HCT116 (cell line): ENCODE measurements at regions not wholly inside any gene's neighbourhood (a gene's known extent, or its start where the extent isn't known, plus 50 kb on each side); places are given as distances from the start of the nearest gene placed in this dataset.

ENCODE experiments used
- ATAC-seq: fragments of 200-7000 bp; cut with Tn5 transposase; 2 replicates; pipeline ENCODE4 v1.9.1; 2020; ENCODE audit warnings: mild to moderate bottlenecking, moderate library complexity
- BruUV-seq: library from RNA; stranded (reverse); fragments of 400-500 nt; replicated peaks from 2 replicates; lab custom pipeline; 2021; lab: Mats Ljungman, UMichigan
- CTCF ChIA-PET: fragments of 300-600 bp; sonication (Branson Sonifier 250); formaldehyde crosslinking; loops from one replicate; lab custom pipeline; 2021; ENCODE audit warnings: antibody characterized with exemption; lab: Charles Lee
- POLR2A ChIA-PET: fragments of 300-600, 350-600 bp; sonication (Branson Sonifier 250); formaldehyde crosslinking; loops from one replicate; lab custom pipeline; 2021; ENCODE audit warnings: antibody characterized with exemption; lab: Charles Lee
- RAD21 ChIA-PET, 2 experiments: fragments of 300-600 bp; sonication (Branson Sonifier 250); formaldehyde crosslinking; loops; one replicate each; lab custom pipeline; 2023; ENCODE audit warnings: low total read pairs in 2 of 2; ENCODE audit not compliant: uncharacterized antibody in 2 of 2, unreplicated experiment in 2 of 2, low non-redundant PET in 1 of 2; lab: Charles Lee
- DNase-seq: peaks from one replicate; pipeline ENCODE4 v3.0.0-alpha.2; 2010; ENCODE audit warnings: low read depth, low spot score
- H2AFZ ChIP-seq: fragments of 200-600 bp; shearing (Covaris generic), sonication (generic); 2 replicates; pipeline ENCODE4 v1.6.1; 2017; ENCODE audit warnings: low read depth, mixed run types, mixed read lengths, antibody characterized with exemption, low read length; ENCODE audit not compliant: poor library complexity, severe bottlenecking
- H3K27ac ChIP-seq: 2 replicates; pipeline ENCODE4 v1.5.1; 2012; ENCODE audit warnings: low read depth, low read length
- H3K27me3 ChIP-seq: fragments of 200-600 bp; sonication (generic); 2 replicates; pipeline ENCODE4 v1.6.1; 2016; ENCODE audit warnings: mixed run types, low read length, mixed read lengths; ENCODE audit not compliant: insufficient read depth
- H3K36me3 ChIP-seq, 2 experiments: fragments of 200-500 bp in 1 of 2; fragments of 200-600 bp in 1 of 2; sonication (Bioruptor generic) in 1 of 2; sonication (generic) in 1 of 2; 2 replicates each; pipeline versions ENCODE4 v1.5.1 to v1.6.1; 2014 to 2016; ENCODE audit warnings: low read length in 2 of 2, inconsistent platforms in 1 of 2, mixed read lengths in 1 of 2, mixed run types in 1 of 2; ENCODE audit not compliant: insufficient read depth in 2 of 2, control insufficient read depth in 1 of 2
- H3K4me1 ChIP-seq, 2 experiments: fragments of 200-600 bp in 1 of 2; sonication (generic) in 1 of 2; 2 replicates each; pipeline versions ENCODE4 v1.5.1 to v1.6.1; 2012 to 2017; ENCODE audit warnings: low read length in 2 of 2, inconsistent platforms in 1 of 2, mild to moderate bottlenecking in 1 of 2, mixed read lengths in 1 of 2, mixed run types in 1 of 2, moderate library complexity in 1 of 2; ENCODE audit not compliant: insufficient read depth in 2 of 2, control insufficient read depth in 1 of 2
- H3K4me2 ChIP-seq: fragments of 200-600 bp; sonication (generic); 2 replicates; pipeline ENCODE4 v1.6.1; 2017; ENCODE audit warnings: mixed run types, low read length, mixed read lengths
- H3K4me3 ChIP-seq, 2 experiments: fragments of 200-600 bp in 1 of 2; sonication (generic) in 1 of 2; replicated peaks in 1 of 2; 2 replicates each; pipeline ENCODE4 v1.5.1; 2011 to 2016; ENCODE audit warnings: low read length in 2 of 2, control low read depth in 1 of 2, low read depth in 1 of 2, mild to moderate bottlenecking in 1 of 2, mixed read lengths in 1 of 2, mixed run types in 1 of 2
- H3K79me2 ChIP-seq: fragments of 200-600 bp; sonication (generic); 2 replicates; pipeline ENCODE4 v1.6.1; 2017; ENCODE audit warnings: mild to moderate bottlenecking, mixed run types, low read length, moderate library complexity, mixed read lengths; ENCODE audit not compliant: insufficient read depth
- H3K9ac ChIP-seq: fragments of 200-600 bp; sonication (generic); 2 replicates; pipeline ENCODE4 v1.6.1; 2016; ENCODE audit warnings: low read length, mixed read lengths
- H3K9me2 ChIP-seq: fragments of 200-600 bp; sonication (generic), shearing (Covaris generic); 2 replicates; pipeline ENCODE4 v1.6.1; 2017; ENCODE audit warnings: mixed run types, mild to moderate bottlenecking, moderate library complexity; ENCODE audit not compliant: insufficient read depth
- H3K9me3 ChIP-seq, 2 experiments: fragments of 200-500 bp in 1 of 2; fragments of 200-600 bp in 1 of 2; sonication (Bioruptor generic) in 1 of 2; sonication (generic) in 1 of 2; 2 replicates each; pipeline ENCODE4 v1.6.1; 2014 to 2017; ENCODE audit warnings: low read length in 2 of 2, mixed read lengths in 2 of 2, inconsistent platforms in 1 of 2, low read depth in 1 of 2, mild to moderate bottlenecking in 1 of 2, mixed run types in 1 of 2, moderate library complexity in 1 of 2; ENCODE audit not compliant: control insufficient read depth in 1 of 2, insufficient read depth in 1 of 2
- H4K20me1 ChIP-seq: fragments of 200-600 bp; sonication (generic), shearing (Covaris generic); 2 replicates; pipeline ENCODE4 v1.6.1; 2017; ENCODE audit warnings: mixed run types, mild to moderate bottlenecking, moderate library complexity; ENCODE audit not compliant: insufficient read depth
- ATF3 ChIP-seq: IDR thresholded peaks from 2 replicates; pipeline ENCODE4 v1.6.1; 2012
- CBX3 ChIP-seq: IDR thresholded peaks from 2 replicates; pipeline ENCODE4 v1.6.1; 2012; ENCODE audit warnings: low read depth
- EGR1 ChIP-seq: IDR thresholded peaks from 2 replicates; pipeline ENCODE4 v1.6.1; 2012; ENCODE audit warnings: low read depth
- ELF1 ChIP-seq: IDR thresholded peaks from 2 replicates; pipeline ENCODE4 v1.6.1; 2012; ENCODE audit warnings: low read depth, borderline replicate concordance
- EZH2phosphoT487 ChIP-seq: fragments of 200-600 bp; IDR thresholded peaks from 2 replicates; pipeline ENCODE4 v1.6.1; 2018; ENCODE audit warnings: antibody characterized with exemption, borderline replicate concordance
- JUND ChIP-seq: IDR thresholded peaks from 2 replicates; pipeline ENCODE4 v1.6.1; 2012
- POLR2AphosphoS5 ChIP-seq: IDR thresholded peaks from 2 replicates; pipeline ENCODE4 v1.6.1; 2011; ENCODE audit warnings: mild to moderate bottlenecking, low read depth, low read length, moderate library complexity
- SIN3A ChIP-seq: IDR thresholded peaks from 2 replicates; pipeline ENCODE4 v1.6.1; 2012; ENCODE audit warnings: low read depth
- SP1 ChIP-seq: IDR thresholded peaks from 2 replicates; pipeline ENCODE4 v1.6.1; 2012; ENCODE audit warnings: low read depth
- SRF ChIP-seq: IDR thresholded peaks from 2 replicates; pipeline ENCODE4 v1.6.1; 2012; ENCODE audit warnings: low read depth
- TCF7L2 ChIP-seq: IDR thresholded peaks from 2 replicates; pipeline ENCODE4 v1.7.0; 2011; ENCODE audit warnings: borderline replicate concordance, inconsistent platforms; ENCODE audit not compliant: insufficient read depth, insufficient read length; ENCODE audit errors: extremely low read depth
- YY1 ChIP-seq: IDR thresholded peaks from 2 replicates; pipeline ENCODE4 v1.6.1; 2011; ENCODE audit warnings: low read length, low read depth, moderate library complexity, mild to moderate bottlenecking; ENCODE audit not compliant: insufficient replicate concordance; ENCODE audit errors: extremely low read depth
- ZBTB33 ChIP-seq: IDR thresholded peaks from 2 replicates; pipeline ENCODE4 v1.6.1; 2011; ENCODE audit warnings: mild to moderate bottlenecking, low read length, moderate library complexity; ENCODE audit not compliant: insufficient replicate concordance; ENCODE audit errors: extremely low read depth
- ZFX ChIP-seq: fragments of 450-650 bp; IDR thresholded peaks from 2 replicates; pipeline ENCODE4 v1.6.1; 2017
- ZNF274 ChIP-seq: fragments of 200-500 bp; sonication (Bioruptor generic); IDR thresholded peaks from 2 replicates; pipeline ENCODE4 v1.6.1; 2014; ENCODE audit warnings: mild to moderate bottlenecking, low read depth, low read length, inconsistent platforms
- intact Hi-C: fragments of 100-400 bp; cut with micrococcal nuclease; formaldehyde crosslinking; loops from 2 replicates; pipeline ENCODE4 v1.10.0; 2022
- TF ChIP-seq, protein P1 (sequence below): IDR thresholded peaks from 2 replicates; pipeline ENCODE4 v1.6.1; 2012; ENCODE audit warnings: low read depth

GRCh38 chr11:98090861-98091505 is 929.8 kb upstream of the CNTN5 start:
- Histone ChIP-seq H3K9ac (no peak overlapping the region), H3K4me3 (no peak overlapping the region), H3K27ac (no peak overlapping the region), H2AFZ (no peak overlapping the region)
- no TSS peak for BruUV-seq
- no peak for DNase-seq
- TF ChIP-seq SP1 (no peak), POLR2AphosphoS5 (no peak)
- TF ChIP-seq, all 23 proteins: peak for 0
- ChIA-PET CTCF (no interaction called here), RAD21 (no interaction called here), POLR2A (no interaction called here)
- Histone ChIP-seq H3K36me3 (no peaks in the 10 kb centered on the region), H4K20me1 (no peaks in the 10 kb centered on the region), H3K4me1 (no peaks in the 10 kb centered on the region), H3K79me2 (no peaks in the 10 kb centered on the region), H3K4me2 (no peak overlapping the region), H3K9me2 (no peaks in the 10 kb centered on the region), H3K27me3 (no peaks in the 10 kb centered on the region), H3K9me3 (peaks cover 3 to 14% of the 10 kb centered on the region in 2 experiments; a peak in 2 of 4 replicates)
- ATAC-seq: no peak
- intact Hi-C loops: no loop called here

DNA sequence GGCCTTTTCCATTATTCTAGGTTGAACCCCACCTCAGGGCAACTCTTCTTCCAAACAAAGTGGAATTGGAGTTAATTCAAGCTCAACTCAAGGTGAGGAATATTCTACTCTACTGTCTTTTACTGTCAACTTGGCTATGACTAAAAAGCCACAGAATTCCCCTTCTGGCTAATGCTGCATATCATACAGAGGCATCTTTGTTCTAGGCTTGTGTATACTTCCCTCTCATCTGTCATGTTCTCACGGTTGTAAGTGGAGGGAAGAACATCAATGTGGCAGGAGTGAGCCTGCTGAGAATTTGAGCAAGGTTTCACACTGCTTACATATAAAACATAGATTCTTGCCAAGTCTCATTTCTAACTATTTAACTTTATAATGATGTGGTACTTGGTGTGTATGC is 921.4 kb upstream of the CNTN5 start:
- Histone ChIP-seq H3K9ac (no peak overlapping the region), H3K4me3 (no peak overlapping the region), H4K20me1 (no peaks in the 10 kb centered on the region), H3K4me1 (no peaks in the 10 kb centered on the region), H3K27ac (no peak overlapping the region), H3K27me3 (no peaks in the 10 kb centered on the region), H3K9me2 (no peaks in the 10 kb centered on the region), H3K4me2 (no peak overlapping the region), H3K79me2 (no peaks in the 10 kb centered on the region), H3K36me3 (no peaks in the 10 kb centered on the region), H3K9me3 (peaks cover 5 to 17% of the 10 kb centered on the region in 2 experiments; a peak in 2 of 4 replicates), H2AFZ (no peak overlapping the region)
- DNase-seq (no peak), ATAC-seq (no peak)
- CTCF ChIA-PET: no interaction called here
- POLR2A ChIA-PET: no interaction called here
- RAD21 ChIA-PET: no interaction called here
- no TSS peak for BruUV-seq
- intact Hi-C loops: no loop called here
- no peak for TF ChIP-seq EZH2phosphoT487
- TF ChIP-seq, protein P1, sequence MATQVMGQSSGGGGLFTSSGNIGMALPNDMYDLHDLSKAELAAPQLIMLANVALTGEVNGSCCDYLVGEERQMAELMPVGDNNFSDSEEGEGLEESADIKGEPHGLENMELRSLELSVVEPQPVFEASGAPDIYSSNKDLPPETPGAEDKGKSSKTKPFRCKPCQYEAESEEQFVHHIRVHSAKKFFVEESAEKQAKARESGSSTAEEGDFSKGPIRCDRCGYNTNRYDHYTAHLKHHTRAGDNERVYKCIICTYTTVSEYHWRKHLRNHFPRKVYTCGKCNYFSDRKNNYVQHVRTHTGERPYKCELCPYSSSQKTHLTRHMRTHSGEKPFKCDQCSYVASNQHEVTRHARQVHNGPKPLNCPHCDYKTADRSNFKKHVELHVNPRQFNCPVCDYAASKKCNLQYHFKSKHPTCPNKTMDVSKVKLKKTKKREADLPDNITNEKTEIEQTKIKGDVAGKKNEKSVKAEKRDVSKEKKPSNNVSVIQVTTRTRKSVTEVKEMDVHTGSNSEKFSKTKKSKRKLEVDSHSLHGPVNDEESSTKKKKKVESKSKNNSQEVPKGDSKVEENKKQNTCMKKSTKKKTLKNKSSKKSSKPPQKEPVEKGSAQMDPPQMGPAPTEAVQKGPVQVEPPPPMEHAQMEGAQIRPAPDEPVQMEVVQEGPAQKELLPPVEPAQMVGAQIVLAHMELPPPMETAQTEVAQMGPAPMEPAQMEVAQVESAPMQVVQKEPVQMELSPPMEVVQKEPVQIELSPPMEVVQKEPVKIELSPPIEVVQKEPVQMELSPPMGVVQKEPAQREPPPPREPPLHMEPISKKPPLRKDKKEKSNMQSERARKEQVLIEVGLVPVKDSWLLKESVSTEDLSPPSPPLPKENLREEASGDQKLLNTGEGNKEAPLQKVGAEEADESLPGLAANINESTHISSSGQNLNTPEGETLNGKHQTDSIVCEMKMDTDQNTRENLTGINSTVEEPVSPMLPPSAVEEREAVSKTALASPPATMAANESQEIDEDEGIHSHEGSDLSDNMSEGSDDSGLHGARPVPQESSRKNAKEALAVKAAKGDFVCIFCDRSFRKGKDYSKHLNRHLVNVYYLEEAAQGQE: no peak
- TF ChIP-seq ZNF274: no peak
- no peak for TF ChIP-seq ZBTB33
- no peak for TF ChIP-seq TCF7L2
- no peak for TF ChIP-seq YY1
- no peak for TF ChIP-seq ZFX
- no peak for TF ChIP-seq SIN3A
- no peak for TF ChIP-seq ELF1
- TF ChIP-seq ATF3: no peak
- TF ChIP-seq SRF: no peak
- no peak for TF ChIP-seq JUND
- TF ChIP-seq EGR1: no peak
- TF ChIP-seq CBX3: no peak
